Natural killer cell (primary cell): ENCODE measurements at regions not wholly inside any gene's neighbourhood (a gene's known extent, or its start where the extent isn't known, plus 50 kb on each side); places are given as distances from the start of the nearest gene placed in this dataset.

Experiments
- ATAC-seq, 3 donors: fragments of 150-1000 bp in 2 of 3; fragments of 200-7000 bp in 1 of 3; cut with Tn5 transposase; 1 replicate in 1 of 3; 2 replicates in 2 of 3; pipeline ENCODE4 v1.10.0; 2021; ENCODE audit warnings: mild to moderate bottlenecking in 2 of 3, moderate library complexity in 2 of 3
- DNase-seq, 2 donors: peaks; one replicate each; pipeline versions ENCODE4 v3.0.0 to v3.0.0-alpha.2; 2013 to 2021; ENCODE audit warnings: mixed read lengths in 1 of 2
- H3K27ac ChIP-seq: one replicate; pipeline ENCODE4 v1.5.1; 2013; ENCODE audit warnings: mild to moderate bottlenecking, low read length
- H3K27me3 ChIP-seq: one replicate; pipeline ENCODE4 v1.6.1; 2013; ENCODE audit warnings: low read length; ENCODE audit not compliant: control insufficient read depth, insufficient read depth
- H3K36me3 ChIP-seq: one replicate; pipeline ENCODE4 v1.6.1; 2013; ENCODE audit warnings: low read length; ENCODE audit not compliant: control insufficient read depth, insufficient read depth
- H3K4me1 ChIP-seq: one replicate; pipeline ENCODE4 v1.6.1; 2013; ENCODE audit warnings: low read length; ENCODE audit not compliant: control insufficient read depth, insufficient read depth
- H3K4me3 ChIP-seq: one replicate; pipeline ENCODE4 v1.5.1; 2013; ENCODE audit warnings: low read length
- H3K9me3 ChIP-seq: one replicate; pipeline ENCODE4 v1.6.1; 2013; ENCODE audit warnings: low read length; ENCODE audit not compliant: control insufficient read depth, insufficient read depth
- H3K27ac Mint-ChIP-seq, 2 donors: one replicate each; pipeline ENCODE4 v1.8.0; 2022; ENCODE audit warnings: mild to moderate bottlenecking in 2 of 2, mixed read lengths in 2 of 2, moderate library complexity in 1 of 2
- H3K27me3 Mint-ChIP-seq, 2 donors: one replicate each; pipeline ENCODE4 v1.8.0; 2022; ENCODE audit warnings: low read depth in 2 of 2, mixed read lengths in 2 of 2
- H3K36me3 Mint-ChIP-seq: one replicate; pipeline ENCODE4 v1.8.0; 2022; ENCODE audit warnings: mixed read lengths
- H3K4me1 Mint-ChIP-seq, 2 donors: one replicate each; pipeline ENCODE4 v1.8.0; 2022; ENCODE audit warnings: mixed read lengths in 2 of 2
- H3K4me3 Mint-ChIP-seq: one replicate; pipeline ENCODE4 v1.8.0; 2022; ENCODE audit warnings: mild to moderate bottlenecking, moderate library complexity, mixed read lengths
- H3K9me3 Mint-ChIP-seq, 2 donors: one replicate each; pipeline ENCODE4 v1.8.0; 2022; ENCODE audit warnings: mixed read lengths in 2 of 2
- CTCF ChIP-seq: fragments of 200-600 bp; IDR thresholded peaks from one replicate; pipeline ENCODE4 v1.8.0; 2022; ENCODE audit warnings: antibody characterized with exemption
- WGBS: methylation state at CpG from one replicate; pipeline ENCODE4 v1.1.7; 2013; ENCODE audit warnings: missing lambda C conversion rate; ENCODE audit not compliant: insufficient coverage; 5-methylcytosine and 5-hydroxymethylcytosine counted together
- intact Hi-C: fragments of 100-400 bp; cut with micrococcal nuclease; formaldehyde crosslinking; loops from one replicate; pipeline ENCODE4 v1.14.2; 2022

DNA sequence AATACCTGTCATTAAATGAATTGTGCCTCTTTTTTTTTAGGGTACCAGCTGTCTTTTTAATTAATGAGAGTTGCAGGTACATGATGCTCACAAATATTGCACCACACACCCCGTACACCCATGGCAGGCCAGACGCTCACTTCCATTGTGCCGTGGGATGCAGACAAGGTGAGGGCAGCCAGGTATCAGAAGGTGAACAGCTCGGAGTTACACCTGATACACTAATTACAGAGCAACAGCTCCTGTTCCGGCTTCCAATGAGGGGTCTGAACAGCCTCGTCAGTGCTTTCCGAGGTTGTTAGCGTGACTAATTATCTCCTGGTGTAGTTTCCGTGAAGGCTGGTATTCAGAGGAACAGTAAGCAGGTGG is 442.8 kb downstream of the ZNF516 start:
- no peak overlapping the region for H3K27ac ChIP-seq
- no peaks in the 10 kb centered on the region for H3K4me1 Mint-ChIP-seq
- TF ChIP-seq CTCF = no peak
- no peaks in the 10 kb centered on the region for H3K9me3 Mint-ChIP-seq
- no peak overlapping the region for H3K4me3 Mint-ChIP-seq
- intact Hi-C loops = no loop called here
- no peak for ATAC-seq
- no peaks in the 10 kb centered on the region for H3K36me3 Mint-ChIP-seq
- H3K36me3 ChIP-seq = no peaks in the 10 kb centered on the region
- H3K9me3 ChIP-seq = no peaks in the 10 kb centered on the region
- peaks cover 0 to 10% of the 10 kb centered on the region in 2 donors for H3K27me3 Mint-ChIP-seq
- H3K27ac Mint-ChIP-seq = no peak overlapping the region
- H3K4me1 ChIP-seq = no peaks in the 10 kb centered on the region
- DNase-seq = no peak
- 85% methylated on average over 9 of the region's 9 CpGs for WGBS
- no peak overlapping the region for H3K4me3 ChIP-seq
- no peaks in the 10 kb centered on the region for H3K27me3 ChIP-seq

GRCh38 chr18:76051396-76052226 is 443.4 kb downstream of the ZNF516 start:
- H3K4me1 ChIP-seq = no peaks in the 10 kb centered on the region
- Mint-ChIP-seq H3K9me3 (no peaks in the 10 kb centered on the region), H3K27ac (no peak overlapping the region), H3K27me3 (peaks cover 0 to 10% of the 10 kb centered on the region in 2 donors), H3K4me1 (no peaks in the 10 kb centered on the region), H3K4me3 (no peak overlapping the region), H3K36me3 (no peaks in the 10 kb centered on the region)
- no peak overlapping the region for H3K4me3 ChIP-seq
- DNase-seq (no peak), ATAC-seq (no peak)
- no peaks in the 10 kb centered on the region for H3K9me3 ChIP-seq
- no peak for TF ChIP-seq CTCF
- 80% methylated on average over 14 of the region's 14 CpGs for WGBS
- H3K27ac ChIP-seq = no peak overlapping the region
- H3K27me3 ChIP-seq = no peaks in the 10 kb centered on the region
- no peaks in the 10 kb centered on the region for H3K36me3 ChIP-seq
- intact Hi-C loops = no loop called here

DNA sequence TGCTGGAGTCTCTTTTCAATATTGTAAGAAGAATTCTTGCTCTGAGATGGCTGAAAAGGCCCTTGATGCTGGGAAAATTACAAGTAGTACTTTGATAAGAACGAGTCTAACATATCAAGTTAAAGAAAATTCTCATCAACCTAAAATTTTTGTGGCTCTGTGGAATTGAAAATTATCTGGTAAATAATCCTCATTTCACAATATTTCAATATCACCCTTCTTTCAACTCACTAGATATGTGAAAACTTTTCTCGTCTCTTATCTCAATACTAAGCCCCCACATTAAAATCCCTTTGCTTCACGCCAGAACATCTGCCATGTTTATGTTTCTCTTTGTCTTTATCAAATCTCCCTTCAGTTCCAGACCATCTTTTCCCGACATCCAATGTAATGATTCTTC is 448.8 kb downstream of the ZNF516 start:
- Histone ChIP-seq H3K27me3 (no peaks in the 10 kb centered on the region), H3K9me3 (no peaks in the 10 kb centered on the region), H3K36me3 (no peaks in the 10 kb centered on the region), H3K4me1 (no peaks in the 10 kb centered on the region), H3K27ac (no peak overlapping the region), H3K4me3 (no peak overlapping the region)
- DNase-seq = no peak
- 79% methylated on average over 3 of the region's 4 CpGs for WGBS
- Mint-ChIP-seq H3K27ac (no peak overlapping the region), H3K9me3 (peaks cover 0 to 2% of the 10 kb centered on the region in 2 donors), H3K36me3 (no peaks in the 10 kb centered on the region), H3K4me3 (no peak overlapping the region), H3K4me1 (no peaks in the 10 kb centered on the region), H3K27me3 (peaks cover 6 to 7% of the 10 kb centered on the region in 2 donors)
- no peak for ATAC-seq
- intact Hi-C loops = no loop called here
- no peak for TF ChIP-seq CTCF

- Histone ChIP-seq H3K27me3 (no peaks in the 10 kb centered on the region), H3K9me3 (no peaks in the 10 kb centered on the region), H3K4me1 (no peaks in the 10 kb centered on the region), H3K27ac (no peak overlapping the region), H3K4me3 (no peak overlapping the region), H3K36me3 (no peaks in the 10 kb centered on the region)
- WGBS = no CpG with 5 or more reads among the region's 1 CpG
- Mint-ChIP-seq H3K27me3 (peaks cover 6 to 7% of the 10 kb centered on the region in 2 donors), H3K9me3 (peaks cover 0 to 2% of the 10 kb centered on the region in 2 donors), H3K36me3 (no peaks in the 10 kb centered on the region), H3K4me1 (no peaks in the 10 kb centered on the region), H3K27ac (no peak overlapping the region), H3K4me3 (no peak overlapping the region)
- DNase-seq (no peak), ATAC-seq (no peak)
- intact Hi-C loops = no loop called here
- TF ChIP-seq CTCF = no peak
These were observed 452.5 kb downstream of the ZNF516 start for GRCh38 chr18:76042511-76042910.
